ENCODE measurements at regions not wholly inside any gene's neighbourhood (a gene's known extent, or its start where the extent isn't known, plus 50 kb on each side); places are given as distances from the start of the nearest gene placed in this dataset.

- DNase-seq (ENCODE audit: insufficient read length, low spot score) (no peak), FAIRE-seq (no peak)
- TF ChIP-seq POLR2A (IDR thresholded peaks at IDR 0.05; ENCODE audit: low read depth, low read length), result no peak
Observed at GRCh38 chr16:86199871-86200695, 301.1 kb downstream of the IRF8 start.

DNA sequence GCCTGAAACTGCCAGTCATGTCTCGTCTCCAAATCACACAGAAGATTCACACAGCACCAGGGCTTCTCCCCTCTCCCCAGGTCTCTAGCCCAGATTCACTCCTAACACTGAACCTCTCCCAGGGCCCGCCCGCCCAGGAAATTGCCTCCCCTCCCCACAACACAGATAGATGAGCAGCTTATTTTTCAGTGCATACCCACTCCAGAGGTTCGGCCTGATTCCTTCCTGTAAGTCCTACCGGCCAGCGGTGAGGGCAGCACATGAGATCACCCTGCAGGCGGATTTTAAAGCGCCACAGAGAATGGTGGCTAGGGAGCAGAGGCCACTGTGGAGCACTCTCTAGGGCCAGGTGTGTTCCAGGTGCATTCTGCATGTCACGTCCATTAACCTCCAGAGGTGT, 301.8 kb downstream of the IRF8 start:
- TF ChIP-seq POLR2A (IDR thresholded peaks at IDR 0.05; ENCODE audit: low read depth, low read length), result no peak
- FAIRE-seq, result no peak
- no peak for DNase-seq (ENCODE audit: insufficient read length, low spot score)

GRCh38 chr16:86201746-86202145, 302.8 kb downstream of the IRF8 start:
- FAIRE-seq (no peak), DNase-seq (ENCODE audit: insufficient read length, low spot score) (no peak)
- no peak for TF ChIP-seq POLR2A (IDR thresholded peaks at IDR 0.05; ENCODE audit: low read depth, low read length)

GRCh38 chr16:86202267-86202666, 303.3 kb downstream of the IRF8 start:
- FAIRE-seq (no peak), DNase-seq (ENCODE audit: insufficient read length, low spot score) (no peak)
- no peak for TF ChIP-seq POLR2A (IDR thresholded peaks at IDR 0.05; ENCODE audit: low read depth, low read length)

GRCh38 chr16:86202760-86203426, 303.9 kb downstream of the IRF8 start:
- no peak for TF ChIP-seq POLR2A (IDR thresholded peaks at IDR 0.05; ENCODE audit: low read depth, low read length)
- FAIRE-seq, result no peak
- DNase-seq (ENCODE audit: insufficient read length, low spot score), result no peak

DNA sequence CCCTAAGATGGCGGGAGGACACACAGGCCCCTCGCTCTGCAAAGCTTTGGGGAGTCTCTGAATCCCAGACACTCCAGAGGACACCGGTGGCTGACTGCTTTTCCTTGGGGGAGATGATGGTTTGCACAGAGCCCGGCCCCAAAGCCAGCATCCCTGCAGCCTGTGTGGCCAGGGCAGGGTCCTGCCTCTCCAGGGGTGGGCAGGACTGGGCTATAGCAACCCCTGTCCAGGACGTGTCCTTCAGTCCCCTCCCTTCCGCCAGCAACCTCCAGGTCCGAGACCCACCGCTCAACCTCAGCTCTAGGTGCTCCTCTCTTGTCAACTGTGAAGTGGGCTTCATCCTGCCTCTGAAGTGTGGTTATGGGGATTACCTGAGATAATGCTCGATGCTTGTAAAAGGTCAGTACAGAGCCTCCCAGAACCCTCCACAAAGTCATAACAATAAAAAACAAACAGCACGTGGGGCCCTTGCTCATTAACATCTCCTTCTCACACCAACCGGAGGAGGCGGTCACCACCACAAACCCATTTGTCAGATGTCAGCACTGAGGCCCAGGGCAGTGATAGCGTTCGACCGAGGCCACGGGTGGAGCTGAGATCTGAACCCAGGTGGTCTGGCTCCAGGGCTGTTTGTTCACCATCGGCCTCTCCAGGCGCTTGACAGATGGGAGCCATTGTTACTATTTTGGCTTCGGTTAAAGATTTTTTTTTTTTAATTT, 304.8 kb downstream of the IRF8 start:
- TF ChIP-seq POLR2A (IDR thresholded peaks at IDR 0.05; ENCODE audit: low read depth, low read length), result no peak
- DNase-seq (ENCODE audit: insufficient read length, low spot score), result no peak
- FAIRE-seq, result no peak

DNA sequence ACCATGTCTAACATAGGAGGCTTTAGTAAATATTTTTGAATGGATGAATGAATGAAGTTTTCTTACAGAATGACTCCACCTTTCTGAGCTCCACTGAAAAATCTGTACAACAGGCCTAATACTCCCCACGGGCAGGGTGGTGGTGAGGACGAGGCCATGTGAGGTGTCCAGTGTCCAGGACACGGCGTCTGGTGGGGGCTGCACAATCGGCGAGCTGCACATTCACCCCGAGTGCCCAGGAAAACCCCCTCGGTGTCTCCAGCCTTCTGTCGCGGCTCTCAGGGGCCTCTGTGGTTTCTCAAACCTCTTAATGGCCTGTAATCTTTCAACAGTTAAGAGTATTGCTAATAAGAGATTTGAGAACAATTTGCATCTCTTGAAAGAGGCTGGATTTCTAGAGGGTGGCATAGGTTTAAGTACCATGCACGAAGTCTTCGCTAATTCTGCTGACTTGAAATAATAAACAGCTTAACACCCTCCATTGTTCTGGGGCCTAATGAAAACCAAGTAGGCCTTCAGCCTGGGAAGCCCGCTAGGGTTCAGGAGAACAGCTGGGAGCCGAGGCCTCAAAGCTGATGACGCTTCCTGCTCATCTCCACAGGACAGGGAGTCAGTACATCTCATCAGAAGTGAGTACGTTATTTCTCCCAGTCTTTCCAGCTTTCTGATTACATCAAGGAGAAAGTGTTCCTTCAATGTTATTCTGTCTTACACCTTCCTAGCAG, 304.6 kb upstream of the FOXF1 start:
- DNase-seq (ENCODE audit: insufficient read length, low spot score) (no peak), FAIRE-seq (no peak)
- TF ChIP-seq POLR2A (IDR thresholded peaks at IDR 0.05; ENCODE audit: low read depth, low read length), result no peak

DNA sequence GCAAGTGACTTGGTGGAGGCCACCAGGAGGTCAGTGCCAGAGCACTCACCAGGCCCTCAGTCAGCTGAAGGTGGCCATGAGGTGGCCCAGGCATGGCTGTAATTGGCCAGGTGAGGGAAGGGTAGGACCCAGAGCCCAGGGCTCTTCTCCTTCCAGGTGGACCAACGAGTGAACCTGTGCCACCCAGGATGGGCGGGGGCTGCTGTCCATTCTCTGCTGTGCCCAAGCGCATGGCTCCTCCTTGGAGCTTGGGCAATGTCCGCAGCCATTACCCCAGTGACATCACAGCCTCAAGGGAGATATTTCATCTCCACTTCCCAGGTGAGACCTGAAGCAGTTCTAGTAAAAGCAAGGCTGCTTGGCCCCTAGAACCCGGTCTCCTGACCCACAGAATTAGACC, 303.0 kb upstream of the FOXF1 start:
- DNase-seq (ENCODE audit: insufficient read length, low spot score) (no peak), FAIRE-seq (no peak)
- no peak for TF ChIP-seq POLR2A (IDR thresholded peaks at IDR 0.05; ENCODE audit: low read depth, low read length)

DNA sequence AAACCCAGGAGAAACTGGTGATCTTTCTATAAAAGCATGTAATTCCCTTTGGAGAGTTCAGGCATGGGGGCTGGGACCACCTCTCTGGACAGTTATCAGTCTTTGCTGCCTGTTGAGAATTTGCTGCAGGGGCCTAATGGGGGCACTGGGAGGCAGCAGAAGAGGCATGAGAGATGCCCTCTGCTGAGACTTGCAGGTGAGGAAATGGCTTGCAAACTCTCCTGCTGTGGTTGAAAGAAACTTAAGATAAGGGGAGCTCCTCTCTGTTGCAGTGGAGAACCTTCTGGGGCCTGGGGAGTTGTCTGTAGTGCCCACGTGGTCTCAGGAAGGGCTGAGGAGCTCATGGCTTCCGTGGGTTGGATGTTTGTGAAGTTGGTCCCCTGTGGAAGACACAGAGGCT, 301.1 kb upstream of the FOXF1 start:
- TF ChIP-seq POLR2A (IDR thresholded peaks at IDR 0.05; ENCODE audit: low read depth, low read length), result no peak

GRCh38 chr16:86210403-86211193, 299.7 kb upstream of the FOXF1 start:
- TF ChIP-seq POLR2A (IDR thresholded peaks at IDR 0.05; ENCODE audit: low read depth, low read length), result no peak
- FAIRE-seq, result no peak
- no peak for DNase-seq (ENCODE audit: insufficient read length, low spot score)

More for the DNA sequence above, 301.1 kb upstream of the FOXF1 start:
- FAIRE-seq (no peak), DNase-seq (ENCODE audit: insufficient read length, low spot score) (no peak)

DNA sequence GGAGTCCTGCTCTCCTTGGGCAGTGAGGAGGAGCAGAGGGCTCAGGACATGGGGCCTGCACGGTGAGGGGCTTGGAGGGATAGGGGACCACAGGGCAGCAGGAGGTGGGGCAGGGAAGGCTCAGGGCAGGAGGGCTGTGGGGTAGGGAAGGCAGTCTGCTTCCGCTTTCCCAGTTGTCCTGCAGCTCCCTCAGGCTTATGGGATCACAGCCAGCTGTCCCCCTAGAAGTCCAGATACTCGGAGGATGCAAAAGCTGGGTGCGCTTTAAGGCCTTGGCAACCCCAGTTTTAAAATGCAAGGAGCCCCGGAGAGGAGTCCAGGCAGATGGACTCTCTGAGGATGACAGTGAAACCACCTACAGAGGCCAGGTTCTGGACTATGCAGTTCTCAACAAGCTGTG, 299.1 kb upstream of the FOXF1 start:
- FAIRE-seq, result no peak

DNA sequence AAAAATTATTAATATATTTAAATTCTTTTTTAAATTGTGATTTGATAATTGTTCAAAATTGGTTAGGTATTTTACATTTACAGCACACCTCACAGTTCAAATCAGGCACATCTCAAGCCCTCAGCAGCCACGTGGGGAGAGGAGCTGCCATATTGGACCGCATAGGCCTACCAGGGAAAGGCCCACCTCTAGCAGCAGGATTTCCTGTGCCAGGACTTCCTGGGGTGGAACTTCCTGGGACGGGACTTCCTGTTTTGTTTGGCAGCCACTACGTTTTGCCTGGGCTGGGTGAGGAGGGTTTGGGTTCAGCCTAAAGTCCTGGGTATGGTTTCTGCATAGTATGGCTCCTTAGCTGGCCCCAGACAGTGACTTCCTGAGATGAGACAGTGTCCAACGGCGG, 298.5 kb upstream of the FOXF1 start:
- DNase-seq (ENCODE audit: insufficient read length, low spot score), result no peak
- FAIRE-seq, result no peak
- TF ChIP-seq POLR2A (IDR thresholded peaks at IDR 0.05; ENCODE audit: low read depth, low read length), result no peak

More for the DNA sequence above, 299.1 kb upstream of the FOXF1 start:
- no peak for TF ChIP-seq POLR2A (IDR thresholded peaks at IDR 0.05; ENCODE audit: low read depth, low read length)
- no peak for DNase-seq (ENCODE audit: insufficient read length, low spot score)

All from H54 (cell line).